GM18873 (cell line): ENCODE measurements at regions not wholly inside any gene's neighbourhood (a gene's known extent, or its start where the extent isn't known, plus 50 kb on each side); places are given as distances from the start of the nearest gene placed in this dataset.
"Not testable (repeated sequence)": the region's sequence is repeated elsewhere in the genome, so short reads cannot be mapped to it uniquely, and the experiment has no call there.

Experiments used
- ATAC-seq: cut with Tn5 transposase; IDR thresholded peaks from one replicate; pipeline ENCODE4 v1.9.1; 2021; ENCODE audit warnings: mild to moderate bottlenecking, moderate library complexity, moderate number of reproducible peaks; ENCODE audit not compliant: unreplicated experiment, low FRiP score

- ATAC-seq: no peak
Measured at GRCh38 chr14:57150449-57150848, 118.3 kb downstream of the EXOC5 start.

- no peak for ATAC-seq
Measured at GRCh38 chr14:57139173-57139572, 129.5 kb downstream of the EXOC5 start.

GRCh38 chr14:57136669-57137328, 131.9 kb downstream of the EXOC5 start:
- no peak for ATAC-seq

- not testable (repeated sequence) for ATAC-seq
Measured at GRCh38 chr14:57127809-57128208, 140.9 kb downstream of the EXOC5 start.

GRCh38 chr14:57122129-57122528, 146.6 kb downstream of the EXOC5 start:
- no peak for ATAC-seq

GRCh38 chr14:57112072-57112807, 156.5 kb downstream of the EXOC5 start:
- ATAC-seq: not testable (repeated sequence)

GRCh38 chr14:57110411-57110810, 158.3 kb downstream of the EXOC5 start:
- not testable (repeated sequence) for ATAC-seq

GRCh38 chr14:57091030-57091608, 177.6 kb downstream of the EXOC5 start:
- ATAC-seq: no peak

GRCh38 chr14:57089901-57090300, 178.8 kb downstream of the EXOC5 start:
- ATAC-seq: no peak

- no peak for ATAC-seq
Measured at GRCh38 chr14:57087841-57088240, 180.9 kb downstream of the EXOC5 start.

GRCh38 chr14:57086271-57087162, 182.2 kb downstream of the EXOC5 start:
- ATAC-seq: no peak

- ATAC-seq: no peak
Measured at GRCh38 chr14:57085801-57086200, 182.9 kb downstream of the EXOC5 start.

- no peak for ATAC-seq
Measured at GRCh38 chr14:57085043-57085442, 183.7 kb downstream of the EXOC5 start.

GRCh38 chr14:57080691-57081090, 188.0 kb downstream of the EXOC5 start:
- ATAC-seq: no peak

GRCh38 chr14:57078054-57078453, 190.7 kb downstream of the EXOC5 start:
- ATAC-seq: no peak

GRCh38 chr14:57073986-57074385, 194.7 kb downstream of the EXOC5 start:
- ATAC-seq: no peak

- no peak for ATAC-seq
Measured at GRCh38 chr14:57071639-57072038, 197.1 kb downstream of the EXOC5 start.

GRCh38 chr14:57069702-57070101, 199.0 kb downstream of the EXOC5 start:
- no peak for ATAC-seq

- ATAC-seq: no peak
Measured at GRCh38 chr14:57068511-57068910, 200.2 kb downstream of the EXOC5 start.

- ATAC-seq: no peak
Measured at GRCh38 chr14:57066887-57067513, 201.7 kb downstream of the EXOC5 start.
